GM12873 (cell line): ENCODE measurements at regions not wholly inside any gene's neighbourhood (a gene's known extent, or its start where the extent isn't known, plus 50 kb on each side); places are given as distances from the start of the nearest gene placed in this dataset.

Experiments used
- TF ChIP-seq, protein P1 (sequence below): IDR thresholded peaks from 2 replicates; pipeline ENCODE4 v1.5.1; 2012; ENCODE audit warnings: low read depth, mild to moderate bottlenecking, moderate library complexity, low read length, control low read depth; ENCODE audit not compliant: insufficient read depth; ENCODE audit errors: missing control alignments

DNA sequence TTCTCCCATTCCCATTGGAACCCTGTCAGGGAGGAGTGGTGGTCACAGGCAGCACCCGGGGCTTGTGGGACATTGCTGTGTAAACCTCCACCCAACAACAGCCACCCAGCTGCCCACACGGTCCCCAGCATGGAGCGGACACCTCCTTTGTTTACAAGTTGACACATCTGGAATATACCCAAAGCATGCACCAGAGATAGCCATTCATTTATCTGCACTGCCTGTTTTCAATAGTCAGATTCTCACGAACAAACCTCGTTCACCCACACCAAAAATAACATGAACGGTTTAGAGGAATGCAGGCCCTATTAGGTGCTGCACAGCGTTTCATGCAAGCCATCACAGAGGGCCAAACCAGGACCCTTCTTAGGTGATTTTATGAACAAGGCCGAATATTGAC lies 244.8 kb downstream of the FOXL1 start:
- TF ChIP-seq, protein P1, sequence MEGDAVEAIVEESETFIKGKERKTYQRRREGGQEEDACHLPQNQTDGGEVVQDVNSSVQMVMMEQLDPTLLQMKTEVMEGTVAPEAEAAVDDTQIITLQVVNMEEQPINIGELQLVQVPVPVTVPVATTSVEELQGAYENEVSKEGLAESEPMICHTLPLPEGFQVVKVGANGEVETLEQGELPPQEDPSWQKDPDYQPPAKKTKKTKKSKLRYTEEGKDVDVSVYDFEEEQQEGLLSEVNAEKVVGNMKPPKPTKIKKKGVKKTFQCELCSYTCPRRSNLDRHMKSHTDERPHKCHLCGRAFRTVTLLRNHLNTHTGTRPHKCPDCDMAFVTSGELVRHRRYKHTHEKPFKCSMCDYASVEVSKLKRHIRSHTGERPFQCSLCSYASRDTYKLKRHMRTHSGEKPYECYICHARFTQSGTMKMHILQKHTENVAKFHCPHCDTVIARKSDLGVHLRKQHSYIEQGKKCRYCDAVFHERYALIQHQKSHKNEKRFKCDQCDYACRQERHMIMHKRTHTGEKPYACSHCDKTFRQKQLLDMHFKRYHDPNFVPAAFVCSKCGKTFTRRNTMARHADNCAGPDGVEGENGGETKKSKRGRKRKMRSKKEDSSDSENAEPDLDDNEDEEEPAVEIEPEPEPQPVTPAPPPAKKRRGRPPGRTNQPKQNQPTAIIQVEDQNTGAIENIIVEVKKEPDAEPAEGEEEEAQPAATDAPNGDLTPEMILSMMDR = no peak

DNA sequence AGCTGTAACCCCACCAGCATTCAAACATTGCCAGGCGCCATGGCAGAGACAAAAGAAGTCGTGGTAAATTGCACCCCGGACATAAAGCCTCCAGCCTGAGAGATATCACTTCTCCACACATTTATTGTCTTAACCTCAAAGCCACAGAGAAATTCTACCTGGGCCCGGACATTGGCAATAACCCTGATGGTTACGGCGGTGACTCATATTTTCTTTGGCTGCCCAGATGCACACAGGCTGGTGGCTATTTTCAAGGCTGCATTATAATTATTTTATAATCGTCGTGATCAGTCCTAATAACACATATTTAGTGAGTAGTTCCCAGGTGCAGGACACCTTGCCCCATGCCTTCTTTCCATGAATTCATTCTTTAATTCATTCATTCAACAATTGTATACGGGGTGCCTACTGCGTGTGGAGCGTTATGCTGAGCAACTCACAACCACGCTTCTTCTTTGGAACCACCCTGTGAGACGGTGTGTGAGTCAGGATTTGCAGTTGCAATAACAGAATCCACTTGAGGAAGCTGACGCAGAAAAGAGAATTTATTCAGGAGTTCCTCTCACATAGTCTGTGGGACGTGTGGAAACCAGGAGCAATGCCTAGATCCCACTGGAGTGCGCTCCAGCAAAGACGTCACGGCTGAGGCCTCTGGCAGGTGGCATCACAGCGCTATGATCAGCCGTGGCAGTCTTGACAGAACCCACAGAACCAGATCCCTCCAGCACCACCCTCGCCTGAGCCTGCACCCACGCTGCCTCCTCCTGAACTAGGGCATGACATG lies 245.7 kb downstream of the FOXL1 start:
- TF ChIP-seq, protein P1 = no peak

DNA sequence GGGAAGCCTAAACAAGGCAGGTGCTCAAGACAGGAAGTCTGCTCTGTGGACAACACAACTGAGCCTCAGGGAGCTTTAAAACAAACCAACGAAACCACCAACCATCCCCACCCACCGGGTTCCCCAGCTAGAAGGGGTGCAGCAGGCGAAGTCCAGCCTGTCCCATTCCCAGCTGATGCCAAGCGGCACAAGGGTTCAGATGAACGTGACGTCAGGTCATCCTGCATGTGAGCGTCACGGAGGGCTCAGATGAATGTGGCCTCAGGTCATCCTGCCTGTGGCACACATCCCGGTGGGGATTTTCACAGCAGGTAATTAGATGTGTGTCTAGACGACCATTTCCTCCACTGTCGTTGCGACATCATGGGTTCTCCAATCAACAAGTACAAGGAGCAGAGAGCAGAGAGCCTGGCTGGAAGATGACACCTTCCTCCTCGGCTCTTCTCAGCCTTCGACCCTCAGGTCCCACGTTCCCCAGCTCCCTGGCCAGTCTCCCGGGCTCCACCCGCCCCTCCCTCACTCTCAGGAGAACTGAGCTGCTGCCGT lies 246.5 kb downstream of the FOXL1 start:
- TF ChIP-seq, protein P1 = no peak

DNA sequence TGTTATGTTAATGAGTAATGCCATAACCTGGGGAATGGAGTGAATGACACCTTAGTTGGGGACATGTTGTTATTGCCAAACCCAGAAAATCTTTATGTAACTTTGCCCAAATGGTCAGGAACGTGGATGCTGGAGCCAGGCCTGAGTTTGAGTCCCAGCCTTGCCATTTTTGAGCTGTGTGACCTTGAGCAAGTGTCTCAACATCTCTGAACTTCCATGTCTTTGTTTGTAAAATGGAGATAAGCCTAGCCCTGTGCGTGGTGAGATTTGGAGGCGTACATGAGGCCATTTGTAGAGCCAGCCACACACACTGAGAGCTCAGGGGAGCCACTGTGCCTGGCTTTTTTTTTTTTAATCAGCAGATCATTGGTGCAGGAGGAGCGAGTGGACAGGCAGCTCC lies 247.3 kb downstream of the FOXL1 start:
- TF ChIP-seq, protein P1 = no peak

DNA sequence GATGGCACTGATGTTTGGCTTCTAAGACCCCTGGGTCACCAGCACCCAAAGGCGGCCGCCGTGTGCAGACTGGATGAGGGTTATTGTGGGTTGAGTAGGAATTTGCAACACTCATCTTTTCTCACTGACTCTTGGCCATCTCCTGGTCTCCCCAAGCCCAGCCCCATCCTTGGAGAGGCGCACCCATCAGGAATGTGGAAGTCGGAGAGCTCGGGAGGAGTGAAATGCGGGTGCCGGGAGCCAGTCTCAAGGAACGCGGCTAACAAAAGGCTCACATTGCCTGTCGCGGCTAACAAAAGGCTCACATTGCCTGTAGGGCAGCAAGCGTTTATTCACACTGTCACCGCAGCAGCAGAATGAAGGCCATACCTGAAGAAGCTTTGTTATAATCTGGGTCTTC lies 248.6 kb downstream of the FOXL1 start:
- TF ChIP-seq, protein P1 = no peak

DNA sequence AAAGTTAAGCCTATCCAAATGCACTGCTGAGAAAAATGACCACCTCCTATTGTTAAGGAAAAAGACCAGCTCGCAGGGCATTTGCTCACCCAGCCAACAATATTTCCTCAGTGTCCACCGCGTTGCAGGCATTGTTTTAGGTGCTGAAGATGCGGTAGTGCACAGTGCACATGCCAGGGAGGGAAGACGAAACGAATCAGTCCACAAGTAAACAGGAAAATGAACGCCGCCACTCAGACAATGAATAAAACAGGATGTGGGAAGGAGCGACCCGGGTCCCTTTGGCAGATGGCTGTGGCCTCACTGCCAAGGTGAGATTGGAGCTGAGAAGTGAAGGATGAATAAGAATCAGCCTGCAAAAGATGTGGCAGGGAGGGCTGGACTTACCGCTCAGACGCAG lies 249.2 kb downstream of the FOXL1 start:
- TF ChIP-seq, protein P1 = no peak

DNA sequence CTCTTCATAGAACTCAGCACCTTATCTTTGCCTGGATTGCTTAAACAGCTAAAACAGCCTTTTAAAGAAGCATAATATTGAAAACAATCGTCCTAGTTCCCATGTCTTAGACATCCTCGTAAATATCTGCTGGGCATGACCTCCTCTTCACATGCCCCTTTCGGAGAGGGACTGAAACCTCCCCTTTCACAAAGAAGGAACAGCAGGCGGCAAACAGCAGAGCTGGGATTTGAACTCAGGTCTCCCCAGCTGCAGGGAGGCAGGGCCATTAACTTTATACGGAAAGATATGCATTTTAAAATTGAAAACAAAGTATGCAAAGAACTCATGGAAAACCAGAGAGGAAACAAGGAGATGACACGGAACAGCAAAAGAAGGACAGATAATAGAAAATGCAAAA lies 249.9 kb downstream of the FOXL1 start:
- TF ChIP-seq, protein P1 = no peak
